ENCODE measurements at regions not wholly inside any gene's neighbourhood (a gene's known extent, or its start where the extent isn't known, plus 50 kb on each side); places are given as distances from the start of the nearest gene placed in this dataset.

DNA sequence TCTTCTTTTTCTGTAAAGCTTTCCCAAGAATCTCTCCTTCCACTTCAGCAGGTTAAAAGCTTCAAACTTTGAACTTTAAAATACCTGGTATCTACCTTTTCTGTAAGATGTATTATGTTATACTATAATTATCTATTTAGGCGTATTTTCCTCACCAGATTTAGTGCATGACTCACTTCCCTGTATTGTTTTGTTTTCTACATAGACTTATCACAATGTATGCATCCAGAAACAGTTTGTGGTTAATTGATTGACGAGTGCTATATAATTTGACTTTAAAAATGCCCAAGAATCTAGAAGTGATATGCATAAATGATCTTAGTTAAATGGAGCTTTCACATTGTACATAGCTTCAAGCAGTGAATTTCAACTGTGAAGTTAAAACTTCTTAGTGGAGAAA is 473.9 kb upstream of the CDH2 start:
- TF ChIP-seq, protein P1, sequence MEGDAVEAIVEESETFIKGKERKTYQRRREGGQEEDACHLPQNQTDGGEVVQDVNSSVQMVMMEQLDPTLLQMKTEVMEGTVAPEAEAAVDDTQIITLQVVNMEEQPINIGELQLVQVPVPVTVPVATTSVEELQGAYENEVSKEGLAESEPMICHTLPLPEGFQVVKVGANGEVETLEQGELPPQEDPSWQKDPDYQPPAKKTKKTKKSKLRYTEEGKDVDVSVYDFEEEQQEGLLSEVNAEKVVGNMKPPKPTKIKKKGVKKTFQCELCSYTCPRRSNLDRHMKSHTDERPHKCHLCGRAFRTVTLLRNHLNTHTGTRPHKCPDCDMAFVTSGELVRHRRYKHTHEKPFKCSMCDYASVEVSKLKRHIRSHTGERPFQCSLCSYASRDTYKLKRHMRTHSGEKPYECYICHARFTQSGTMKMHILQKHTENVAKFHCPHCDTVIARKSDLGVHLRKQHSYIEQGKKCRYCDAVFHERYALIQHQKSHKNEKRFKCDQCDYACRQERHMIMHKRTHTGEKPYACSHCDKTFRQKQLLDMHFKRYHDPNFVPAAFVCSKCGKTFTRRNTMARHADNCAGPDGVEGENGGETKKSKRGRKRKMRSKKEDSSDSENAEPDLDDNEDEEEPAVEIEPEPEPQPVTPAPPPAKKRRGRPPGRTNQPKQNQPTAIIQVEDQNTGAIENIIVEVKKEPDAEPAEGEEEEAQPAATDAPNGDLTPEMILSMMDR (conservative IDR thresholded peaks at IDR 0.05; ENCODE audit: low read depth, low read length) = no peak
- no peak for TF ChIP-seq EZH2 (IDR thresholded peaks at IDR 0.05; ENCODE audit: borderline replicate concordance, low read depth, low read length, poor library complexity, severe bottlenecking)

All from A673 (cell line).